ENCODE measurements at regions not wholly inside any gene's neighbourhood (a gene's known extent, or its start where the extent isn't known, plus 50 kb on each side); places are given as distances from the start of the nearest gene placed in this dataset.
"Not testable (repeated sequence)": the region's sequence is repeated elsewhere in the genome, so short reads cannot be mapped to it uniquely, and the experiment has no call there.

GRCh38 chr21:27917966-27918365 lies 951.1 kb upstream of the ADAMTS5 start:
- H3K27ac ChIP-seq; H3K27me3 ChIP-seq; H3K9me3 ChIP-seq; intact Hi-C loops (cut with DNase I); H3K36me3 ChIP-seq; H3K4me1 ChIP-seq; H3K4me3 ChIP-seq; DNase-seq: not testable (repeated sequence)

- H3K36me3 ChIP-seq; H3K27ac ChIP-seq; H3K4me3 ChIP-seq; H3K4me1 ChIP-seq; H3K9me3 ChIP-seq; H3K27me3 ChIP-seq; intact Hi-C loops (cut with DNase I); DNase-seq: not testable (repeated sequence)
- 76 to 83% methylated on average over 2 of the region's 2 CpGs for WGBS, 2 donors
Observed at GRCh38 chr21:27916326-27916725, 949.4 kb upstream of the ADAMTS5 start.

DNA sequence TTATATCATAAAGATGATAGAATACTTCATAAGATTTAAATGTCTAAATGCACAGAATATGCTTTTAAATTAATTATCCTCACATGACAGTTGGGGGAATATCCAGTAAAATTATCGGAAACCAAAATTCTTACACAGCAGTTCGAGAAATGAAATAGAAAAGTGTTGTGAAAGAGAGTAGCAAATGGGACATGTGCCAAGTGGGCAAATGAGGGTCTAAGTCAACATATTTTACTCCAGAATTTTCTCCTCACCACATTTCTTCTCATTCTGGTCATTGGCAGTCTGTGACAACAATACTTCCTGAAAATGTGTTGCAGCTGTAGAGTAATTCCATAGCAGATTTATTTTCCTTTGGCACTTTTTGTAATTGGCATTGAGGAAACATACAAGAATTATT lies 945.2 kb upstream of the ADAMTS5 start:
- H3K27me3 ChIP-seq; DNase-seq; H3K4me3 ChIP-seq; H3K4me1 ChIP-seq; H3K27ac ChIP-seq; H3K36me3 ChIP-seq; H3K9me3 ChIP-seq; intact Hi-C loops (cut with DNase I): not testable (repeated sequence)
- 69 to 85% methylated on average over 2 of the region's 2 CpGs for WGBS, 2 donors

DNA sequence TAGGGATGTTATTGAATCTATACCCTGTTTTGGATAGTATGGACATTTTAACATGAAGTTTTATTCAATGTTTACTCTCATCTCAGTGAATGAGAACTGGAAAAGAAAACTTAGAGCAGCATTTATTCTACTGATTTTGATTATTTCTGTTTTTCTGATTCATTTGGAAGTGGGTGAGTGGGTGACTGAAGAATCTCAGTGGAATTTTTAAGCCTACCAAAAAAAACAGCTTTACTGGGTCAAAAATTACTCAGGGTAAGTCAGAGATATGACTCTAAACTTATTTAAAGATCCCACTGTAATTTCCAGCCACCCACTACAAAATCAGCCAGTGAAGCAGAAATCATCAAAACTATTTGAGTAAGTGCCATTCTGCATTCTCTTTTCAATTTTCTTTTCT lies 942.6 kb upstream of the ADAMTS5 start:
- H3K27ac ChIP-seq; DNase-seq; H3K9me3 ChIP-seq; intact Hi-C loops (cut with DNase I); H3K36me3 ChIP-seq; H3K27me3 ChIP-seq; H3K4me3 ChIP-seq; H3K4me1 ChIP-seq: not testable (repeated sequence)

DNA sequence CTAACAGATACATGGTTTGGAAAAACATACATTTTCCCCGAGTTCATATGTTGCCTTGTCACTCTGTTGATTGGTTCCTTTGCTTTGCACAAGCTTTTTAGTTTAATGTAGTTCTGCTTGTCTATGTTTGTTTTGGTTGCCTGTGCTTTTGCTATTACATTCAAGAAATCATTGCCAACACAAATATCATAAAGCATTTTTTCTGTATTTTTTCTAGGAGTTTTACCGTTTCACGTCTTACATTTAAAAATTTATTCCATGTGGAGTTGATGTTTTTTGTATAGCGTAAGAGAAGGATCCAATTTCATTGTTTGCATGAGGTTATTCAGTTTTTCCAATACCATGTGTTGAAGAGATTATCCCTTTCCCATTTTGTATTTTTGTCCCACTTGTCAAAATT lies 941.9 kb upstream of the ADAMTS5 start:
- 68 to 90% methylated on average over 4 of the region's 4 CpGs for WGBS, 2 donors
- H3K27me3 ChIP-seq; H3K36me3 ChIP-seq; H3K4me3 ChIP-seq; DNase-seq; H3K9me3 ChIP-seq; H3K27ac ChIP-seq; intact Hi-C loops (cut with DNase I); H3K4me1 ChIP-seq: not testable (repeated sequence)

DNA sequence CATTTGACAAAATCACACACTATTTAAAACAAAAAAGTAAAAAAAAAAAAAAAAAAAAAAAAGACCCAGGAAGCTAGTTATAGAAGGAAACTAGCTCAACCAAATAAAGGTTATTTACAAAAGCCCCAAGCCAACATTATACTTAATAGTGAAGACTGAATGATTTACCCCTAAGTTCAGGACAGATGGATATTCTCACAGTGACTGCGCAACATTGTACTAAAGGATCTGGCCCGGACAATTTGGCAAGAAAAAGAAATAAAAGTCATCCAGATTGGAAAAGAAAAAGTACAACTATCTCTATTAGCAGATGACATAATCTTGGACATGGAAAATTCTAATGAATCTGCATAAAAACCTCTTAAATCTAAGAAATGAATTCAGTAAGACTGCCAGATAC lies 936.0 kb upstream of the ADAMTS5 start:
- H3K27me3 ChIP-seq; H3K4me1 ChIP-seq; H3K27ac ChIP-seq; H3K36me3 ChIP-seq; intact Hi-C loops (cut with DNase I); H3K4me3 ChIP-seq; H3K9me3 ChIP-seq; DNase-seq: not testable (repeated sequence)
- 68 to 74% methylated on average over 2 of the region's 2 CpGs for WGBS, 2 donors

GRCh38 chr21:27893619-27894018 lies 926.7 kb upstream of the ADAMTS5 start:
- H3K27ac ChIP-seq; H3K27me3 ChIP-seq; intact Hi-C loops (cut with DNase I); H3K36me3 ChIP-seq; H3K9me3 ChIP-seq; H3K4me1 ChIP-seq; H3K4me3 ChIP-seq; DNase-seq: not testable (repeated sequence)
- WGBS, 2 donors: 76 to 85% methylated on average over 2 of the region's 3 CpGs

DNA sequence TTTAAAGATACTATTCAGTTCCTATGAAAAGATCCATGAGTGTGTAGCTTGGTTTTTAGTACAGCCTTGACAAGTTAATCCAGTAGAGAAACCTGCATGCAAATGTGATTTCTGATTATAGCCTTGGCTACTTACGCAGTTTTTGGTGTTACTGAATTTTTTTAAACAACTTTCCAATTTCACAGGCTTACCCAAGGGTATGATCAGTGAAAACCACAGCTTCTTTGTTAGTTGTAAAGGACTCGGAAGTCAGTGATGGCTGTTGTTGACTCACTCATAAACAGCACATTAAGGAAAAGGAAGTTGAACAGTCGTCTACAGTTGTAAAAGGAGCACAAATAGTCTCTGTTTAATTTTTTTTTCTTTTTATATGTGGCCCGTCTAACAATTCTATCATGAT lies 924.6 kb upstream of the ADAMTS5 start:
- H3K27me3 ChIP-seq; H3K4me1 ChIP-seq; DNase-seq; H3K4me3 ChIP-seq; H3K9me3 ChIP-seq; H3K36me3 ChIP-seq; H3K27ac ChIP-seq; intact Hi-C loops (cut with DNase I): not testable (repeated sequence)
- 40 to 44% methylated on average over 4 of the region's 4 CpGs for WGBS, 2 donors

DNA sequence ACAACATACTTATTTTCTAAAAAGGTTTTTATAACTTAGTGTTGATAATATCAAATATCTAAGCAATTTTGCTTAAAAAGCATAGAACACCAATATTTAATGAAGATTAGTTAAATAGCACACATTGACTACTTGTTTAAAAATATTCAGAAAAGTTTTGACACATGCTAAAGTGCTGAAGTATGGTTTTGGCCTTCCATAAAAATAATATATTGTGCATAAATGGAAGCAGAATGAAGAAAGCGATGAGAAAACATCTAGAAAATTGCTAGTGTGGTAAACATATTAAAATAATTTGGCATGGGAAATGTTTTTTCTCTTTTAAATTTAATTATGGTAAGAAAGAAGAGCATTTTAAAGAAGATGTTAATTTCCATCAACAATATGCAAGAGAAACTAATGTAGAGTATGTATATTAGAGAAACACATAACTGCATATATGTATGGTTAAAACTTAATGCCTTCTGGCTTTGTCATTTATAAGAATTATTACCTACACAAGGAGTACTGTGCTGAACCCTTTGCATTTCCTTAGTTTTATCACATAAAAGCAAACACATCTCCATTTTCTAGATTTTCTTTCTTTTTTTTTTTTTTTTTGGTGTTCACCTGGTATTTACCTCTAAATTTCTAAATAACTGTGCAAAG lies 921.0 kb upstream of the ADAMTS5 start:
- H3K4me3 ChIP-seq; H3K36me3 ChIP-seq; H3K9me3 ChIP-seq; H3K4me1 ChIP-seq; DNase-seq; H3K27ac ChIP-seq; H3K27me3 ChIP-seq; intact Hi-C loops (cut with DNase I): not testable (repeated sequence)
- 76 to 80% methylated on average over 1 of the region's 1 CpG for WGBS, 2 donors

DNA sequence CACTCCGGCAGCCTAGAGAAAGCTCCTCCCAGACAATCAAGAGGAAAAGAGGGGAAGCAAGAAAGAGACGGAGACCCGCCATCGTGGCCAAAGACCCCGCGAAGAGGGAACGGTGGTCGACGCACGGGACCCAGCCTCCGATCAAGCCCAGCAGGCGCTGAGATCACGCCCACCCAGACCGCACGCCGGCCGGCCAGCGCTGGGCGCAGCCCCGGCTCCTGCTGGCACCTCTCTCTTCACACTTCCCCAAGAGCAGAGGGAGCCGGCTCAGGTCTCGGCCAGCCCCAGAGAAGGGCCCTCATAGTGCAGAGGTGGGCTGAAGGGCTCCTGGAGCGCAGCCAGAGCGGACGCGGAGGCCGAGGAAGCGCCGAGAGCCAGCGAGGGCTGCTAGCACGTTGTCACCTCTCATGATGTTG lies 918.4 kb upstream of the ADAMTS5 start:
- no peaks in the 10 kb centered on the region for H3K9me3 ChIP-seq
- H3K4me3 ChIP-seq: no peak overlapping the region
- H3K4me1 ChIP-seq: no peaks in the 10 kb centered on the region
- H3K36me3 ChIP-seq: no peaks in the 10 kb centered on the region
- no peaks in the 10 kb centered on the region for H3K27me3 ChIP-seq
- WGBS, 2 donors: 91 to 93% methylated on average over 8 to 9 of the region's 31 CpGs
- no peak overlapping the region for H3K27ac ChIP-seq
- intact Hi-C loops (cut with DNase I): no loop called here
- TF ChIP-seq CTCF (IDR thresholded peaks at IDR 0.05) (no peak), POLR2A (IDR thresholded peaks at IDR 0.05) (no peak)
- no peak for DNase-seq

GRCh38 chr21:27881331-27881730 lies 914.4 kb upstream of the ADAMTS5 start:
- DNase-seq; H3K4me3 ChIP-seq; H3K27me3 ChIP-seq; intact Hi-C loops (cut with DNase I); H3K9me3 ChIP-seq; H3K4me1 ChIP-seq; H3K27ac ChIP-seq; H3K36me3 ChIP-seq: not testable (repeated sequence)
- whole genome bisulfite sequencing, 2 donors: 44 to 65% methylated on average over 3 of the region's 3 CpGs

DNA sequence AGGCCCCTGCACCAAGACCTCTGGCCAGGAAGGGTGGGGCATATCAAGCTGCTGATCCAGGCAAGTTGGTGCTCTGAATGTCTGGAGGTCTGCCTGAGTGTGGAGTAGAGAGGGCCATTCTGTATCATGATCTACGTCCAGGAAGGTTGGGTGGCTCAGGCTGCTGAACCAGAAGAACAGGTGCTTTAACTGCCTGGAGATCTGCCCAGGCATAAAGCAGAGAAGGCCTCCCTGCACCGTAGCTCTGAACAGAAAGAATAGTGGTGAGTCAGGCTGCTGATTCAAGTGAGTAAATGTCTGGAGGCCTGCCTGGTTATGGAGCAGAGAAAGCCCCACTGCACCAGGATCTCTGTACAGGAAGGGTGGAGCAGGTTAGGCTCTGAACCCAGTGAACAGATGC lies 905.5 kb upstream of the ADAMTS5 start:
- H3K4me1 ChIP-seq; H3K4me3 ChIP-seq; intact Hi-C loops (cut with DNase I); H3K27ac ChIP-seq; DNase-seq; H3K36me3 ChIP-seq; H3K9me3 ChIP-seq; H3K27me3 ChIP-seq: not testable (repeated sequence)
- 22 to 29% methylated on average over 1 to 2 of the region's 2 CpGs for WGBS, 2 donors

- H3K9me3 ChIP-seq; H3K27me3 ChIP-seq; H3K4me3 ChIP-seq; DNase-seq; H3K27ac ChIP-seq; intact Hi-C loops (cut with DNase I); H3K4me1 ChIP-seq; H3K36me3 ChIP-seq: not testable (repeated sequence)
Observed at GRCh38 chr21:27870755-27871154, 903.9 kb upstream of the ADAMTS5 start.
